ENCODE measurements at regions not wholly inside any gene's neighbourhood (a gene's known extent, or its start where the extent isn't known, plus 50 kb on each side); places are given as distances from the start of the nearest gene placed in this dataset.

DNA sequence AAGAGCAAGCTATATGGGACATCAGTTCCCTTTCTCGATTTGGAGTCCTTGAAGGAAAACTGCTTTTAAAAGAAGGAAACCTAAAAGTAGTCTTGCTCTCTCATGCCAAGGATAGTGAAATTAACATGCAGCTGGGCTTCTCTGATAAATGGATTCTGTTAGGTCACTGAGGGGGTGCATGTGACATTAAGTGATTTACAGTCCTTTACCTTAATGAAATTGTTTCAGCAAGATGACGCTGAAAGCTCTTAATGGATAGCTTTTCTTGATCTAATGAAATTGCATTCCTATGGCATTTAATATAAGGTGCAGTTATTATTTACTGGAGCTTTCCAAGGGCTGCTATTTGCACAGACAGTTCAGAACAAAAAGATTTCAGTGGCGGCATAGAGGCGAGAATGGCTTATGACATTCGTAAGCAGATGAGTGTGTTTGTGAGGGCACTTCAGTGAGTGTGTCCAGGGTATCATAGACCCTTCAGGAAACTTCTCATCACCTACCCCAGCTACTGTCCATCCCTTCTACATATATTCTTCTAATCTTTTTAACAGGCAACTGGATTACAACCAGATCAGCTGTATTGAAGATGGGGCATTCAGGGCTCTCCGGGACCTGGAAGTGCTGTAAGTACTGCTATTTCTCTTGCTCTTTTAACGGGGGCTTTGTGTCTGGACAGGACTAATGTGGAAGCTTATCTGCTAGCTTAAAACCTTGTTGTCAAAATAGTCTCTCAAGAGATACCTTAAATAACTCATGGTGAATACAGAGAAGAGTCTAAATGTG, 219.9 kb upstream of the PACRGL start:
- H3K36me3 ChIP-seq: no peaks in the 10 kb centered on the region
- 67% methylated on average over 7 of the region's 7 CpGs for WGBS
- no peaks in the 10 kb centered on the region for H3K27me3 ChIP-seq
- H3K27ac ChIP-seq: no peak overlapping the region
- no peak for TF ChIP-seq EP300 (IDR thresholded peaks at IDR 0.05)
- TF ChIP-seq, protein P1, sequence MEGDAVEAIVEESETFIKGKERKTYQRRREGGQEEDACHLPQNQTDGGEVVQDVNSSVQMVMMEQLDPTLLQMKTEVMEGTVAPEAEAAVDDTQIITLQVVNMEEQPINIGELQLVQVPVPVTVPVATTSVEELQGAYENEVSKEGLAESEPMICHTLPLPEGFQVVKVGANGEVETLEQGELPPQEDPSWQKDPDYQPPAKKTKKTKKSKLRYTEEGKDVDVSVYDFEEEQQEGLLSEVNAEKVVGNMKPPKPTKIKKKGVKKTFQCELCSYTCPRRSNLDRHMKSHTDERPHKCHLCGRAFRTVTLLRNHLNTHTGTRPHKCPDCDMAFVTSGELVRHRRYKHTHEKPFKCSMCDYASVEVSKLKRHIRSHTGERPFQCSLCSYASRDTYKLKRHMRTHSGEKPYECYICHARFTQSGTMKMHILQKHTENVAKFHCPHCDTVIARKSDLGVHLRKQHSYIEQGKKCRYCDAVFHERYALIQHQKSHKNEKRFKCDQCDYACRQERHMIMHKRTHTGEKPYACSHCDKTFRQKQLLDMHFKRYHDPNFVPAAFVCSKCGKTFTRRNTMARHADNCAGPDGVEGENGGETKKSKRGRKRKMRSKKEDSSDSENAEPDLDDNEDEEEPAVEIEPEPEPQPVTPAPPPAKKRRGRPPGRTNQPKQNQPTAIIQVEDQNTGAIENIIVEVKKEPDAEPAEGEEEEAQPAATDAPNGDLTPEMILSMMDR (IDR thresholded peaks at IDR 0.05): no peak
- no peak for TF ChIP-seq POLR2AphosphoS5 (IDR thresholded peaks at IDR 0.05)
- TF ChIP-seq POLR2A (IDR thresholded peaks at IDR 0.05): no peak
- H3K4me1 ChIP-seq: no peaks in the 10 kb centered on the region
- no peaks in the 10 kb centered on the region for H3K9me3 ChIP-seq
- H3K4me3 ChIP-seq: no peak overlapping the region
- no peak for DNase-seq (ENCODE audit: low spot score in 2 of 2)

DNA sequence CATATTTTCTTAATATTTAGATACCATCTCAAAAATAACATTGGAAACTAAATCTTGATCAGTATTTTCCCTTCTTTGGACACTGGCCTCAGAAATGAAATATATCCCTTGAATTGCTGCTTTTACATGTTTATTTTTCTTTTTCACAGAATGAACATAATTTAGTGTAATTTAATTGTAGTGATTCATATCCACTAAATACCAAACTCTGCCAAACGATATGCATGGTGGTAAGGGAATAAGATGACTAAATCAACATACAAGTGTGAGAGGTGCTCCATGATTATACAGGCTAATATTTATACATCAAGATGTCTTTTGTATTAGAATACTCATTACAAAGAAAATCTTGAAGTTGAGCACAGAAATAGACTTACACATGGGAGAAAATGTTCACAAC, 216.8 kb upstream of the PACRGL start:
- 52% methylated on average over 1 of the region's 1 CpG for WGBS
- no peak for TF ChIP-seq POLR2A (IDR thresholded peaks at IDR 0.05)
- no peak for TF ChIP-seq EP300 (IDR thresholded peaks at IDR 0.05)
- TF ChIP-seq, protein P1 (IDR thresholded peaks at IDR 0.05): no peak
- TF ChIP-seq POLR2AphosphoS5 (IDR thresholded peaks at IDR 0.05): no peak
- DNase-seq (ENCODE audit: low spot score in 2 of 2): no peak
- Histone ChIP-seq H3K4me1 (no peaks in the 10 kb centered on the region), H3K4me3 (no peak overlapping the region), H3K27ac (no peak overlapping the region), H3K36me3 (no peaks in the 10 kb centered on the region), H3K27me3 (no peaks in the 10 kb centered on the region), H3K9me3 (no peaks in the 10 kb centered on the region)

DNA sequence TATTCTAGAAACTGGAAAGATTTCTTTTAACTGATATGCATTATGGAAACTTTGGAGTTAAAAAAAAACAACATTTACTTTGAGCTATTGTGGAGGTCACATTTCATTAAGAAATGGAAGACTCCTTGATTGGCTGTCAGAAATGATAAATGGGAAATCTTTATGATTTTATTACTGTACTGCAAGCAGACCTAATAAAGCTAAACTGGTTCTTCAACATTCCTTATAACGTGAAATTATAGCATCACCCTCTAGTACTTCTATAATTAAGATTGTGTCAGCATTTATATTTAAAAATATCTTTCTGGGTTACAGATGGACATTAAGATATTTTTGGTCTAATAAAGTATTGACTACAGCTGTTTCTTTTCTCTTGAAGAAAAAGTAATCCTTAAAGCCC, 213.8 kb upstream of the PACRGL start:
- WGBS: 35% methylated on average over 1 of the region's 1 CpG
- no peak for DNase-seq (ENCODE audit: low spot score in 2 of 2)
- TF ChIP-seq POLR2AphosphoS5 (IDR thresholded peaks at IDR 0.05) (no peak), POLR2A (IDR thresholded peaks at IDR 0.05) (no peak), EP300 (IDR thresholded peaks at IDR 0.05) (no peak)
- TF ChIP-seq, protein P1 (IDR thresholded peaks at IDR 0.05): no peak

DNA sequence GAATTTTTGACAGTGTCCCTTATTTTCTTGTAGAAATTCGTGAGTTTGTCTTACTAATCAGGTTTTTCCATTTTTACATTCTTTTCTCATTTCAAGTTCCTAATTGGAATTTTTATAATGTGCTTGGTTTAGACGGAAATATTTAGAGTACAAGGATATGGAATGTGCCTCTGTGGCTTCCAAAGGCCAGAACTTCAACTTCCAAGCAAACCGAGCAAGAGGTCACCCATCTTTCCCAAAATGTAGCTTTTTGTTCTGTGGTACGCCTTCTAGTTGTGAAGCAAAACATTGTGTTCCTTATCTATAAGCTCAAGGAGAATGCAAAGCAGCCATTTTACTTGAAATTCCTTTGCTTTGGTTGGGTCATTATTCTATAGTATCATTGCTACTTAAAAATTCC, 212.8 kb upstream of the PACRGL start:
- 47% methylated on average over 4 of the region's 4 CpGs for WGBS
- no peak overlapping the region for H3K4me3 ChIP-seq
- no peaks in the 10 kb centered on the region for H3K9me3 ChIP-seq
- no peak overlapping the region for H3K27ac ChIP-seq
- no peaks in the 10 kb centered on the region for H3K4me1 ChIP-seq
- TF ChIP-seq, protein P1 (IDR thresholded peaks at IDR 0.05): no peak
- TF ChIP-seq EP300 (IDR thresholded peaks at IDR 0.05) (no peak), POLR2AphosphoS5 (IDR thresholded peaks at IDR 0.05) (no peak), POLR2A (IDR thresholded peaks at IDR 0.05) (no peak)
- H3K36me3 ChIP-seq: no peaks in the 10 kb centered on the region
- H3K27me3 ChIP-seq: no peaks in the 10 kb centered on the region
- DNase-seq (ENCODE audit: low spot score in 2 of 2): no peak

More for the DNA sequence above, 213.8 kb upstream of the PACRGL start:
- no peaks in the 10 kb centered on the region for H3K36me3 ChIP-seq
- H3K4me1 ChIP-seq: no peaks in the 10 kb centered on the region
- H3K27ac ChIP-seq: no peak overlapping the region
- no peaks in the 10 kb centered on the region for H3K9me3 ChIP-seq
- no peak overlapping the region for H3K4me3 ChIP-seq
- H3K27me3 ChIP-seq: no peaks in the 10 kb centered on the region

DNA sequence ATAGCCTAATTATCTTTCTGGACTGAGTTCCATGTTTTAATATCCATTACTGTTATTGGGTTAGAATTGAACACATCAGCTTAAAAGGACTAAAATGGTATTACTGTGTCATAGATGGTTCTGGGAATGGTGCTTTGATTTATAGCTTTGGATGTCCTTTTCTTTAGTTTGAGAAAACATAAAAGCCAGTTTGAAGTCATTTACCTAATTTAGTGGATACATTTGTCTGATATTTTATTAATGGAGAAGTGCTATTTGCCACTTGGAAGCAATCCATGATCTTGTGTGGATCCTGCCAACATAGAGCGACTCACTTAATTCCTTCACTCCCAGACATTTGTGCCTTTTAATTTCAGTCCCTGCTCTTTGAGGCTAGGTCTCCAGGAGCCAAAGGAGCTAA, 212.4 kb upstream of the PACRGL start:
- WGBS: 27% methylated on average over 1 of the region's 1 CpG
- H3K36me3 ChIP-seq: no peaks in the 10 kb centered on the region
- no peaks in the 10 kb centered on the region for H3K27me3 ChIP-seq
- H3K27ac ChIP-seq: no peak overlapping the region
- no peak for DNase-seq (ENCODE audit: low spot score in 2 of 2)
- TF ChIP-seq POLR2AphosphoS5 (IDR thresholded peaks at IDR 0.05): no peak
- no peaks in the 10 kb centered on the region for H3K4me1 ChIP-seq
- H3K9me3 ChIP-seq: no peaks in the 10 kb centered on the region
- H3K4me3 ChIP-seq: no peak overlapping the region

All from suprapubic skin (tissue), 4 donors.